Liver (tissue), 2 donors: ENCODE measurements at regions not wholly inside any gene's neighbourhood (a gene's known extent, or its start where the extent isn't known, plus 50 kb on each side); places are given as distances from the start of the nearest gene placed in this dataset.

Experiments used
- EGR1 ChIP-seq, 2 donors: IDR thresholded peaks; 2 replicates each; pipeline ENCODE4 v1.6.1; 2016 to 2018; ENCODE audit warnings: antibody characterized with exemption in 2 of 2, low read depth in 2 of 2
- FOXA2 ChIP-seq: IDR thresholded peaks from 2 replicates; pipeline ENCODE4 v1.6.1; 2016; ENCODE audit warnings: antibody characterized with exemption
- NR2F2 ChIP-seq: IDR thresholded peaks from 2 replicates; pipeline ENCODE4 v1.6.1; 2016; ENCODE audit warnings: antibody characterized with exemption
- TF ChIP-seq, protein P1 (sequence below): IDR thresholded peaks from 2 replicates; pipeline ENCODE4 v1.6.1; 2016; ENCODE audit warnings: antibody characterized with exemption, mild to moderate bottlenecking
- donor health status: healthy.

- TF ChIP-seq, protein P1, sequence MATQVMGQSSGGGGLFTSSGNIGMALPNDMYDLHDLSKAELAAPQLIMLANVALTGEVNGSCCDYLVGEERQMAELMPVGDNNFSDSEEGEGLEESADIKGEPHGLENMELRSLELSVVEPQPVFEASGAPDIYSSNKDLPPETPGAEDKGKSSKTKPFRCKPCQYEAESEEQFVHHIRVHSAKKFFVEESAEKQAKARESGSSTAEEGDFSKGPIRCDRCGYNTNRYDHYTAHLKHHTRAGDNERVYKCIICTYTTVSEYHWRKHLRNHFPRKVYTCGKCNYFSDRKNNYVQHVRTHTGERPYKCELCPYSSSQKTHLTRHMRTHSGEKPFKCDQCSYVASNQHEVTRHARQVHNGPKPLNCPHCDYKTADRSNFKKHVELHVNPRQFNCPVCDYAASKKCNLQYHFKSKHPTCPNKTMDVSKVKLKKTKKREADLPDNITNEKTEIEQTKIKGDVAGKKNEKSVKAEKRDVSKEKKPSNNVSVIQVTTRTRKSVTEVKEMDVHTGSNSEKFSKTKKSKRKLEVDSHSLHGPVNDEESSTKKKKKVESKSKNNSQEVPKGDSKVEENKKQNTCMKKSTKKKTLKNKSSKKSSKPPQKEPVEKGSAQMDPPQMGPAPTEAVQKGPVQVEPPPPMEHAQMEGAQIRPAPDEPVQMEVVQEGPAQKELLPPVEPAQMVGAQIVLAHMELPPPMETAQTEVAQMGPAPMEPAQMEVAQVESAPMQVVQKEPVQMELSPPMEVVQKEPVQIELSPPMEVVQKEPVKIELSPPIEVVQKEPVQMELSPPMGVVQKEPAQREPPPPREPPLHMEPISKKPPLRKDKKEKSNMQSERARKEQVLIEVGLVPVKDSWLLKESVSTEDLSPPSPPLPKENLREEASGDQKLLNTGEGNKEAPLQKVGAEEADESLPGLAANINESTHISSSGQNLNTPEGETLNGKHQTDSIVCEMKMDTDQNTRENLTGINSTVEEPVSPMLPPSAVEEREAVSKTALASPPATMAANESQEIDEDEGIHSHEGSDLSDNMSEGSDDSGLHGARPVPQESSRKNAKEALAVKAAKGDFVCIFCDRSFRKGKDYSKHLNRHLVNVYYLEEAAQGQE, result no peak
- no peak for TF ChIP-seq FOXA2
- no peak for TF ChIP-seq NR2F2
- no peak for TF ChIP-seq EGR1 (IDR thresholded peaks at IDR 0.05; ENCODE audit: low read depth in 2 of 2)
Measured at GRCh38 chr17:68197997-68198930, 49.6 kb upstream of the AMZ2 start (continued).
